WTC11 (cell line): ENCODE measurements at regions not wholly inside any gene's neighbourhood (a gene's known extent, or its start where the extent isn't known, plus 50 kb on each side); places are given as distances from the start of the nearest gene placed in this dataset.

Experiments
- ERG ChIP-seq: fragments of 250-450 bp; sonication (Bioruptor Pico); IDR thresholded peaks from 2 replicates; pipeline ENCODE4 v1.8.0; 2021; ENCODE audit warnings: mild to moderate bottlenecking
- KAT7 ChIP-seq: sonication (generic); formaldehyde crosslinking; IDR thresholded peaks from 2 replicates; pipeline ENCODE4 v1.8.1; 2023; ENCODE audit warnings: missing genetic modification reagents, mild to moderate bottlenecking, borderline replicate concordance
- TF ChIP-seq, protein P1 (sequence below): fragments of 200-600 bp; IDR thresholded peaks from 2 replicates; pipeline ENCODE4 v1.8.0; 2022; ENCODE audit warnings: antibody characterized with exemption
- TF ChIP-seq, protein P2 (sequence below): sonication (generic); formaldehyde crosslinking; conservative IDR thresholded peaks from 2 replicates; pipeline ENCODE4 v1.8.1; 2023; ENCODE audit warnings: mild to moderate bottlenecking, low read depth, missing genetic modification reagents, moderate library complexity

- TF ChIP-seq ERG (CRISPR knock-in tag) = no peak
- TF ChIP-seq, protein P1, sequence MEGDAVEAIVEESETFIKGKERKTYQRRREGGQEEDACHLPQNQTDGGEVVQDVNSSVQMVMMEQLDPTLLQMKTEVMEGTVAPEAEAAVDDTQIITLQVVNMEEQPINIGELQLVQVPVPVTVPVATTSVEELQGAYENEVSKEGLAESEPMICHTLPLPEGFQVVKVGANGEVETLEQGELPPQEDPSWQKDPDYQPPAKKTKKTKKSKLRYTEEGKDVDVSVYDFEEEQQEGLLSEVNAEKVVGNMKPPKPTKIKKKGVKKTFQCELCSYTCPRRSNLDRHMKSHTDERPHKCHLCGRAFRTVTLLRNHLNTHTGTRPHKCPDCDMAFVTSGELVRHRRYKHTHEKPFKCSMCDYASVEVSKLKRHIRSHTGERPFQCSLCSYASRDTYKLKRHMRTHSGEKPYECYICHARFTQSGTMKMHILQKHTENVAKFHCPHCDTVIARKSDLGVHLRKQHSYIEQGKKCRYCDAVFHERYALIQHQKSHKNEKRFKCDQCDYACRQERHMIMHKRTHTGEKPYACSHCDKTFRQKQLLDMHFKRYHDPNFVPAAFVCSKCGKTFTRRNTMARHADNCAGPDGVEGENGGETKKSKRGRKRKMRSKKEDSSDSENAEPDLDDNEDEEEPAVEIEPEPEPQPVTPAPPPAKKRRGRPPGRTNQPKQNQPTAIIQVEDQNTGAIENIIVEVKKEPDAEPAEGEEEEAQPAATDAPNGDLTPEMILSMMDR = no peak
- TF ChIP-seq KAT7 (CRISPR knock-in tag) = no peak
- TF ChIP-seq, protein P2, sequence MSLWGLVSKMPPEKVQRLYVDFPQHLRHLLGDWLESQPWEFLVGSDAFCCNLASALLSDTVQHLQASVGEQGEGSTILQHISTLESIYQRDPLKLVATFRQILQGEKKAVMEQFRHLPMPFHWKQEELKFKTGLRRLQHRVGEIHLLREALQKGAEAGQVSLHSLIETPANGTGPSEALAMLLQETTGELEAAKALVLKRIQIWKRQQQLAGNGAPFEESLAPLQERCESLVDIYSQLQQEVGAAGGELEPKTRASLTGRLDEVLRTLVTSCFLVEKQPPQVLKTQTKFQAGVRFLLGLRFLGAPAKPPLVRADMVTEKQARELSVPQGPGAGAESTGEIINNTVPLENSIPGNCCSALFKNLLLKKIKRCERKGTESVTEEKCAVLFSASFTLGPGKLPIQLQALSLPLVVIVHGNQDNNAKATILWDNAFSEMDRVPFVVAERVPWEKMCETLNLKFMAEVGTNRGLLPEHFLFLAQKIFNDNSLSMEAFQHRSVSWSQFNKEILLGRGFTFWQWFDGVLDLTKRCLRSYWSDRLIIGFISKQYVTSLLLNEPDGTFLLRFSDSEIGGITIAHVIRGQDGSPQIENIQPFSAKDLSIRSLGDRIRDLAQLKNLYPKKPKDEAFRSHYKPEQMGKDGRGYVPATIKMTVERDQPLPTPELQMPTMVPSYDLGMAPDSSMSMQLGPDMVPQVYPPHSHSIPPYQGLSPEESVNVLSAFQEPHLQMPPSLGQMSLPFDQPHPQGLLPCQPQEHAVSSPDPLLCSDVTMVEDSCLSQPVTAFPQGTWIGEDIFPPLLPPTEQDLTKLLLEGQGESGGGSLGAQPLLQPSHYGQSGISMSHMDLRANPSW (CRISPR knock-in tag) = no peak
These were observed 191.4 kb downstream of the THBS2 start for GRCh38 chr6:169062272-169062671.
